CD4-positive, alpha-beta T cell treated with Interleukin-17A for 1 hour (primary cell): ENCODE measurements at regions not wholly inside any gene's neighbourhood (a gene's known extent, or its start where the extent isn't known, plus 50 kb on each side); places are given as distances from the start of the nearest gene placed in this dataset.

Source experiments
- DNase-seq: peaks from one replicate; pipeline ENCODE4 v3.0.0-alpha.2; 2020

GRCh38 chr22:44589831-44590230 is 91.8 kb upstream of the RTL6 start:
- DNase-seq: no peak

DNA sequence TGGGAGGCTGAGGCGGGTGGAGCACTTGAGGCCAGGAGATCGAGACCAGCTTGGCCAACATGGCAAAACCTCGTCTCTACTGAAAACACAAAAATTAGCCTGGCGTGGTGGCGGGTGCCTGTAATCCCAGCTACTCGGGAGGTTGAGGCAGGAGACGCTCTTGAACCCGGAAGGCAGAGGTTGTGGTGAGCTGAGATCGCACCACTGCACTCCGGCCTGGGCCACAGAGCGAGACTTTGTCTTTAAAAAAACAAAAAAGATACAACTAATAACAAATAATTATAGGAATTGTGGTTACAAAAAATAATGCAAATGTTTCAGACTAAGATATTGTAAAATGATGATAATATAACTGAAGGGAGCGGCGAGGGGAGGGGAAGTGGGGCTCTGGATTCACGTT is 90.3 kb upstream of the RTL6 start:
- DNase-seq: no peak

GRCh38 chr22:44587737-44588310 is 89.8 kb upstream of the RTL6 start:
- DNase-seq: no peak

GRCh38 chr22:44586999-44587736 is 89.1 kb upstream of the RTL6 start:
- DNase-seq: no peak

DNA sequence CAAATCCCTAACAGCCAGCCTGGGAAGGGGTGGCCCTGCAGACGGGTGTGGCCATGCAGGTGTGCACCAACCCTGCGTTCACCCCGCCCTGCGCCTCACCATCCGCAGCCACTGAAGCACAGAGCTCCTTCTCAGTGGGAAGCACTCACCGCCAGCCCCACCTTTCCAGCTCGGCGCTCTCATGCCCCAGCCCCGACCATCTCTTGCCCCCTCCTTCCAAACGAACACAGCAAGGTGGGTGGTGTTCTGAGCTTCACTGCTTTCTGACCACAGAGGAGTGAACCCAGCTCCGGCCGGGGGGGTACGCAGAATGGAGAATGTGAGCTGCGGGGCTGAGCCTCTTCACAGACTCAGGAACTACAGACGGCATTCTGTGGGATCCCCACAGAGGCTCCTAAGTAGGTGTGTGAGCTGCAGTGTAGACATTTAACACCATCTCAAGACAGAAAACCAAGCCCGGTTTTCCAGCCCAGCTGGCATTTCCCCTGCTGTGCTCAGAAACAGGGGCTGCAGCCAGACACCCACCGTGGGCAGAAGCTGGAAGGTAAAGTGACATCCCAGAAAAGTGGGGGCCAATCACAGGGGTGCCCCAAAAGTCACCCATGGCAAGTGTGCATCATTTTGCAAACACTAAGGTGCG is 88.4 kb upstream of the RTL6 start:
- DNase-seq: no peak

GRCh38 chr22:44585559-44586350 is 87.7 kb upstream of the RTL6 start:
- DNase-seq: no peak

DNA sequence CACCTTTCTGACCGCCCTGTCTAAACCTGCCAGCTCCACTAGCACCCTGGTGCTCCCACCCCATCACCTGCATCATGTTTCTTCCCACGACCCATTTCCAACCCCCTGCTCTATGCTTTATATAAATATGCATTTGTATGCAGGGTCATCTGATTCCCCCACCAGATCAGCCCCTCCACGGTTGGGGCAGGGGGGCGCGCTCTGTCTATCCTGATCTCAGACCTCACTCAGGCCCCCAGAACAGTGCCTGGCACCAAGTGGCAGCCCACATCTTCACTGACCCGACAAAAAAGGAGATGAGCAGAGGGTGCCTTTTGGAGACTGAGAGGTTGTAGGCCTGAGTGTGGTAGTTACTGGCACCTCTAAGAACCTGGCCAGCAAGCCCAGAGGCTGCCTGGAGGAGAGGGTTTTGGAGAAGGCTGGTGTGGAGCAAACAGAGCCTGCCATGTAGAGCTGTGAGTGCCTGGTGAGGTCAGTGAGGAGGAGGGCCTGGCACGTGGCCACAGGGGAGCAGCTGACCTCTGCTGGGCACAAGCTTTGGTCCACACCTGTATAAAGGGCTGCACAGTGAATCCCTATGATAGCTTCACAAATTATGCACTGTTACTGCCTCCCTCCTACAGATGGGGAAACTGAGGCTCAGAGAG is 86.3 kb upstream of the RTL6 start:
- DNase-seq: no peak

DNA sequence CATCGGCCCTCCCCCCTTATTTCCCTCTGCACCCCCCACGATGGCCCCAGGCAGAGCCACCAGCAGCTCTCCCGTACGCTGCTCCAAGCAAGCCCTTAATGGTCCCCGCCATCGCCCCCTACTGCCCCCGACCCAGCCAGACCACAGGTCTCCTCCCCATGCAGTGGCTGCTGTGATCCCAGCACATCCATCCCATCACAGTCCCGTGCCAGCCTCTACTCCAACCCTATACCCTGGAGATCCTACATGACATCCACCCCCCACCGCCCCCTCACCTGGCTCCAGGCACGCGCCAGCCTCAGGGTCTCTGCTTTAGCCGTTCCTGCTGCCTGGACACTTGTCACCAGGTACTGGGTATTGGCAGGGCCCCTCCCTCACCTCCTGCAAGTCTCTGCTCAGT is 85.8 kb upstream of the RTL6 start:
- DNase-seq: no peak

GRCh38 chr22:44583061-44583760 is 85.2 kb upstream of the RTL6 start:
- DNase-seq: no peak

DNA sequence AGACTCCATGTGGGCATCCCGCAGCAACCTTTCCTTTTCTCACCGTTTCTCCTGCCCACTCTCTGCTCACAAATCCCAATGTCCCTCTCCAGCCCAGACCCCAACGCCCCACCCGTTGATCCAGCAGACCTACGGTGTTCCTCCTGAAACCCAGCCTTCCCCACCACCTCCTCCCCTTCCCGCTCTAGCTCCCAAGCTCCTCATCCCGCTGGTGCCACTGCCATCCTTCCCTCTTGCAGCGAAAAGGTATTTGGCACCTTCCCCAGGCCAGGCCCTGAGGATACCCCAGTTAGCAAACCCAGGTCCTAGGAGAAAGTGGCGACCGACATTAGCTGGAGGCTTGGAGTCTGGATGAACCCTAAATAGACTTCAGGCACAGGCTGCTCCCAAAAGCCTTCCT is 84.0 kb upstream of the RTL6 start:
- DNase-seq: no peak

GRCh38 chr22:44581096-44581435 is 83.0 kb upstream of the RTL6 start:
- no peak for DNase-seq

- no peak for DNase-seq
Measured at GRCh38 chr22:44580176-44581095, 82.4 kb upstream of the RTL6 start.

DNA sequence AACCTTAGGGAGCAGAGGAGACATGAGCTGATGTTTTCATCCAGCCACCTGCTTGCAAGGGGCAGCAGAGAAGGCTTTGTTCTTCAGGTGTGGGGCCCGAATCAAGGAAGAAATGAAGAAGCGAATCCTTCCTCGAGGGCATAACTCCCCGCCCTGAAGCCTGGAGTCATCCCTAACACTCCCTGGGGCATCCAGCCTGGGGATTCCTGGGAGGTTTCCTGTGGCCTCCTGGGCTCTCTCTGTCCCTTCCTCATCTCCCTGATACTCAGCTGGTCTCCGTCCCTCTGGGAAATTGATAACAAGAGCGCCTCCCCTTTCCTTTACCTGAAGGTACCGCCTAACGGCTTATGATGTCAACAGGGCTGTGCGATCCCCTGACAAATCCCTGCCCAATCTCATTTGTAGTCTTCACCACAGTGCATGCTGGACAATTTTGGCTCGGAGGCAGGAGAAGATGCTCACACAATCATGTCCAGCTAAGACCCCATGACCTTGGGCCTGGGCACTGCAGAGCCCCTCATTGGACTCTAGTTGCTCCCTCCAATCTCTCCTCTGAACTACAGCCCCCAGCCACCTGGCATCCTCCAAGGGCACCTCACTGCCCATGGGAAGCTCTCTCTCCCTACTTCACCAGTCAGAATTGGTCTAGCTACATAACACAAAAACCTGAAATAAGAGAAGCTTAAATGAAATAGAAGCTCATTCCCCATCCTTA is 80.6 kb upstream of the RTL6 start:
- DNase-seq: no peak

- DNase-seq: no peak
Measured at GRCh38 chr22:44578110-44578457, 80.1 kb upstream of the RTL6 start.

- no peak for DNase-seq
Measured at GRCh38 chr22:44577391-44578109, 79.5 kb upstream of the RTL6 start.

GRCh38 chr22:44576311-44577260 is 78.6 kb upstream of the RTL6 start:
- DNase-seq: no peak

- no peak for DNase-seq
Measured at GRCh38 chr22:44575381-44576268, 77.6 kb upstream of the RTL6 start.
